Activated CD4-positive, alpha-beta memory T cell treated with anti-CD3 and anti-CD28 coated beads, Interleukin-2, amount 10 ng/mL, durations not matched to agents 7 days and 5 days (primary cell): ENCODE measurements at regions not wholly inside any gene's neighbourhood (a gene's known extent, or its start where the extent isn't known, plus 50 kb on each side); places are given as distances from the start of the nearest gene placed in this dataset.

ENCODE experiments used
- CTCF ChIA-PET: fragments of 350-600 bp; sonication (Branson Sonifier 250); formaldehyde crosslinking; loops from one replicate; lab custom pipeline; 2021; ENCODE audit warnings: antibody characterized with exemption, inconsistent platforms; lab: Charles Lee
- POLR2A ChIA-PET: fragments of 350-600 bp; sonication (Branson Sonifier 250); formaldehyde crosslinking; loops from one replicate; lab custom pipeline; 2021; ENCODE audit warnings: antibody characterized with exemption; lab: Charles Lee
- DNase-seq: peaks from one replicate; pipeline ENCODE4 v3.0.0-alpha.2; 2020
- H3K27ac Mint-ChIP-seq: one replicate; pipeline ENCODE4 v1.8.0; 2021; ENCODE audit warnings: mild to moderate bottlenecking, mixed read lengths
- H3K27me3 Mint-ChIP-seq: one replicate; pipeline ENCODE4 v1.8.0; 2021; ENCODE audit warnings: mixed read lengths
- H3K36me3 Mint-ChIP-seq: one replicate; pipeline ENCODE4 v1.8.0; 2021; ENCODE audit warnings: low read depth, mixed read lengths
- H3K4me1 Mint-ChIP-seq: one replicate; pipeline ENCODE4 v1.8.0; 2021; ENCODE audit warnings: mixed read lengths
- H3K4me3 Mint-ChIP-seq: one replicate; pipeline ENCODE4 v1.8.0; 2021; ENCODE audit warnings: mild to moderate bottlenecking, mixed read lengths
- H3K9me3 Mint-ChIP-seq: one replicate; pipeline ENCODE4 v1.8.0; 2021; ENCODE audit warnings: mixed read lengths

- no peaks in the 10 kb centered on the region for H3K27me3 Mint-ChIP-seq
- ChIA-PET POLR2A (no interaction called here), CTCF (no interaction called here)
- no peak for DNase-seq
- H3K9me3 Mint-ChIP-seq, result no peaks in the 10 kb centered on the region
- no peak overlapping the region for H3K27ac Mint-ChIP-seq
- no peak overlapping the region for H3K4me3 Mint-ChIP-seq
- no peaks in the 10 kb centered on the region for H3K4me1 Mint-ChIP-seq
- H3K36me3 Mint-ChIP-seq, result no peaks in the 10 kb centered on the region
Observed at GRCh38 chr2:58803192-58803591, 562.1 kb upstream of the FANCL start.

- CTCF ChIA-PET, result no interaction called here
- H3K4me3 Mint-ChIP-seq, result no peak overlapping the region
- no peaks in the 10 kb centered on the region for H3K27me3 Mint-ChIP-seq
- POLR2A ChIA-PET, result no interaction called here
- H3K9me3 Mint-ChIP-seq, result no peaks in the 10 kb centered on the region
- H3K36me3 Mint-ChIP-seq, result no peaks in the 10 kb centered on the region
- H3K27ac Mint-ChIP-seq, result no peak overlapping the region
- no peaks in the 10 kb centered on the region for H3K4me1 Mint-ChIP-seq
- no peak for DNase-seq
Observed at GRCh38 chr2:58800881-58801280, 559.8 kb upstream of the FANCL start.

- CTCF ChIA-PET, result no interaction called here
- H3K4me1 Mint-ChIP-seq, result no peaks in the 10 kb centered on the region
- POLR2A ChIA-PET, result no interaction called here
- no peak overlapping the region for H3K4me3 Mint-ChIP-seq
- no peaks in the 10 kb centered on the region for H3K36me3 Mint-ChIP-seq
- H3K27me3 Mint-ChIP-seq, result no peaks in the 10 kb centered on the region
- no peaks in the 10 kb centered on the region for H3K9me3 Mint-ChIP-seq
- H3K27ac Mint-ChIP-seq, result no peak overlapping the region
- no peak for DNase-seq
Observed at GRCh38 chr2:58798676-58799208, 557.6 kb upstream of the FANCL start.

GRCh38 chr2:58796239-58796910 is 555.2 kb upstream of the FANCL start:
- H3K36me3 Mint-ChIP-seq, result no peaks in the 10 kb centered on the region
- H3K27ac Mint-ChIP-seq, result no peak overlapping the region
- ChIA-PET POLR2A (no interaction called here), CTCF (no interaction called here)
- no peaks in the 10 kb centered on the region for H3K4me1 Mint-ChIP-seq
- no peak overlapping the region for H3K4me3 Mint-ChIP-seq
- H3K27me3 Mint-ChIP-seq, result no peaks in the 10 kb centered on the region
- no peak for DNase-seq
- H3K9me3 Mint-ChIP-seq, result no peaks in the 10 kb centered on the region

DNA sequence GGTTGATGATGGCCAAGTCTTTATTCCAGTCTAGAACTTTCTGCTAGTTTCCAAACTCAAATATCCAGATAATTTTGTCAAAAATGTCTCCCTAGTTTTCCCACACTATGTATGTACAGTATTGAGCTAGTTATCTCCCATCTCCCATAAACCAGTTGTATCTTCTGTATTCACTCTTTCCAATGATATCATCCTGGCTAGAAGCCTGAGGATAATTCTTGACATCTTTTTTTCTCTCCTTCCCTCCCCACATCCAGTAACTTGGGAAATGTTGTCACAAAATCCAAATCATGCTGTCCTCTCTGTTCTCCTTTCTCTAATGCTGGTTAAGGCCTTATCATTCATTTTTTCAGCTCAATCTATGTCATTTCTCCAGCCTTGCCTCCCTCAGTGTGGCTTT is 553.8 kb upstream of the FANCL start:
- DNase-seq, result no peak
- no peak overlapping the region for H3K4me3 Mint-ChIP-seq
- POLR2A ChIA-PET, result no interaction called here
- no peak overlapping the region for H3K27ac Mint-ChIP-seq
- no peaks in the 10 kb centered on the region for H3K36me3 Mint-ChIP-seq
- H3K9me3 Mint-ChIP-seq, result no peaks in the 10 kb centered on the region
- CTCF ChIA-PET, result no interaction called here
- H3K4me1 Mint-ChIP-seq, result no peaks in the 10 kb centered on the region
- H3K27me3 Mint-ChIP-seq, result no peaks in the 10 kb centered on the region

GRCh38 chr2:58794103-58794502 is 553.0 kb upstream of the FANCL start:
- Mint-ChIP-seq H3K9me3 (no peaks in the 10 kb centered on the region), H3K27me3 (no peaks in the 10 kb centered on the region), H3K27ac (no peak overlapping the region), H3K4me3 (no peak overlapping the region), H3K4me1 (no peaks in the 10 kb centered on the region), H3K36me3 (no peaks in the 10 kb centered on the region)
- CTCF ChIA-PET, result no interaction called here
- POLR2A ChIA-PET, result no interaction called here
- DNase-seq, result no peak

GRCh38 chr2:58788402-58788801 is 547.3 kb upstream of the FANCL start:
- Mint-ChIP-seq H3K4me3 (no peak overlapping the region), H3K9me3 (no peaks in the 10 kb centered on the region), H3K4me1 (no peaks in the 10 kb centered on the region), H3K27ac (no peak overlapping the region), H3K27me3 (no peaks in the 10 kb centered on the region), H3K36me3 (no peaks in the 10 kb centered on the region)
- ChIA-PET CTCF (no interaction called here), POLR2A (no interaction called here)
- DNase-seq, result no peak

DNA sequence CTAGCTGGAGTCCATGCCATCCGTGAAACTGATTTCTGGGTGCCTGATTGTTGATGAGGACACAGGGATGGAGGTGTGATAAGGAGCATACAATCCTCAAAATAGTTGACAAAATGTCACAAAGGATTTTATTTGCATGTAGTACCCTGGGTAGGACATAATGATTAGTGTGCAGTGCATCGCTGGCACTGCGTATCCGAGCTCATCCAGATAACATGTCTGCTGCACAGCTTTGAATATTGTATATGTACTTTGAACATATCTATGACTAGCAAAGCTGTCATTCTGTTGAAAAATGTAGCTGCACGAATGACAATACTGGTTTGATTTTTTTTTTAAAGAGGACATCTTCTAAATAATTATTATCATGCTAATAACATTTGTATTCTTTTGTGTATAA is 529.7 kb upstream of the FANCL start:
- ChIA-PET CTCF (no interaction called here), POLR2A (no interaction called here)
- H3K4me1 Mint-ChIP-seq, result no peaks in the 10 kb centered on the region
- H3K4me3 Mint-ChIP-seq, result no peak overlapping the region
- peaks cover 3% of the 10 kb centered on the region for H3K27me3 Mint-ChIP-seq
- no peak overlapping the region for H3K27ac Mint-ChIP-seq
- H3K36me3 Mint-ChIP-seq, result no peaks in the 10 kb centered on the region
- DNase-seq, result no peak
- no peaks in the 10 kb centered on the region for H3K9me3 Mint-ChIP-seq

- Mint-ChIP-seq H3K27ac (no peak overlapping the region), H3K4me1 (no peaks in the 10 kb centered on the region), H3K9me3 (no peaks in the 10 kb centered on the region), H3K36me3 (no peaks in the 10 kb centered on the region), H3K27me3 (peaks cover 3% of the 10 kb centered on the region), H3K4me3 (no peak overlapping the region)
- ChIA-PET POLR2A (no interaction called here), CTCF (no interaction called here)
- no peak for DNase-seq
Observed at GRCh38 chr2:58769864-58770234, 528.7 kb upstream of the FANCL start.

DNA sequence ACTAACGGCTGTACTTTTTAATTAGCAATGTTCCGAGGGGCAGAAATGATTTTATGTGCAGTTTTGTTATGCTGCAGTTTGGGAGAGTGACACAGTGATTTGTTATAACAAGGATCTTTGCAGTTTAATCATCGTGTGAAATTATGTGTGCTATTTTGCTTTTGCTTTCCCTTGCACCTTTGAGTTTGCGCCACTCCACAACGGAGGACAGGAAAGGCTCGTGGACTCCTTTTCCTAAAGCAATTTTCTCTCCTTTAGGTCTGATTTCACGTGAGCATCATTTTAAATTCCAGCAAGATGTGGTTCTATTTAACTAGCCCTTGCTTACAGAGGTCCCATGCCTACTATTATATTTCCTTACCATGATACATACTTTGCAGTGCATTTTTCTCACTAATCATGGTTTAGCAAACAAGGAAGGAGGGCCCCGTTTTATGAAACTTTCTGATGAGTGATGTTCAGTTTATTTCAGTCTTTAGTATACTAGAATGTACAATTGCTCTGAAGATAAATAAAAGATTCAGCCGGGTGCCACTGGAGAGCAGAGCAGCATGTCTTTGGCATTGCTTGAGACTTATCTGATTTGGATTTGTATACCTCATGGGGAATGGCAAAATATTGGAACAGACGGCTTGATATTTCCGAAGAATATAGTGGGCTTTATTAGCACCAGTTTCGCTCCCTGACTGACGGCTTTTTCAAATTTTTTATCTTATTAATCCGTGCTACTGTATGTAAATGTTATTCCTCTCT is 528.2 kb upstream of the FANCL start:
- CTCF ChIA-PET, result no interaction called here
- Mint-ChIP-seq H3K27ac (no peak overlapping the region), H3K4me3 (no peak overlapping the region), H3K4me1 (no peaks in the 10 kb centered on the region), H3K36me3 (no peaks in the 10 kb centered on the region), H3K9me3 (no peaks in the 10 kb centered on the region), H3K27me3 (peaks cover 3% of the 10 kb centered on the region)
- POLR2A ChIA-PET, result no interaction called here
- DNase-seq, result no peak

GRCh38 chr2:58768715-58769080 is 527.6 kb upstream of the FANCL start:
- CTCF ChIA-PET, result no interaction called here
- no peaks in the 10 kb centered on the region for H3K9me3 Mint-ChIP-seq
- peaks cover 3% of the 10 kb centered on the region for H3K27me3 Mint-ChIP-seq
- no peaks in the 10 kb centered on the region for H3K36me3 Mint-ChIP-seq
- no peak for DNase-seq
- no peaks in the 10 kb centered on the region for H3K4me1 Mint-ChIP-seq
- no peak overlapping the region for H3K27ac Mint-ChIP-seq
- POLR2A ChIA-PET, result no interaction called here
- no peak overlapping the region for H3K4me3 Mint-ChIP-seq

GRCh38 chr2:58767828-58768714 is 526.9 kb upstream of the FANCL start:
- no peaks in the 10 kb centered on the region for H3K36me3 Mint-ChIP-seq
- no peaks in the 10 kb centered on the region for H3K4me1 Mint-ChIP-seq
- H3K4me3 Mint-ChIP-seq, result no peak overlapping the region
- no peaks in the 10 kb centered on the region for H3K9me3 Mint-ChIP-seq
- H3K27ac Mint-ChIP-seq, result no peak overlapping the region
- ChIA-PET POLR2A (no interaction called here), CTCF (no interaction called here)
- H3K27me3 Mint-ChIP-seq, result peaks cover 3% of the 10 kb centered on the region
- DNase-seq, result no peak

DNA sequence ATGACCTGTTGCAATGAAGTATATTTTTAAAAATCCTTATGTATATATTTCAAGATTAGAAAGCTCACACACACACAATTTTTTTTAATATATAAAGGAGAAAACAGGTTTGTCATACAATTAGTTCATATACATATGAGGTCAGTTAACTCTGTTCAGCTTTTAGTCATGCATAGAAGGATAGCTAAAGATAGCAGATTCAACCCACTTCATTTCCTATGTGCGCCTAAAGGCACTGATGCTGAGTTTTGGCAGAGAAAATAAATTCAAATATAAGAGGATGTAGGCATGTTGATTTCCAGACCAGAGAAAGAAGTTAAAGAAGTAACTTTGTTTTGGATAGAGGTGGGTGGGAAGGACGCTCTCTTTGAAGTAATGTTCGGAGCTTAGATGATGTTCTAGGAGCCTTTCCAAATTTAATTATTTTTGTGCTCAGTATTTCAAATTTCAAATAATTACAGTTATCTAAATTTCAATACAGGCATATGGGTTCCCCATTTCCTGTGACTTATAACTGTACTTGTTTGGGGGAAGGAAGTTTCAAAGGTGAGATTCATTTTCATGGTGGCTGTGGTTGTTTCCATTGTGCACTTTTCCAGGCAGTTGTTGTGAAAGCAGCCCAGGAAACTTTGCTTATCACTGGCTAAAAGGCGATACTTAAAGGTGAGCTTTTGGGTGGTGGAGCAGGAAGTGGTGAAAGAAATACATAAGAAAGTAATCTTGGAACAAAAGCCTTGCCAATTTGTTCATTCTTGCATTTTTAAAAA is 523.4 kb upstream of the FANCL start:
- H3K9me3 Mint-ChIP-seq, result no peaks in the 10 kb centered on the region
- ChIA-PET CTCF (interaction anchor here (1.5 kb wide), 1 partner anchor 193 kb away, joined by 3 read pairs; no protein-coding TSS in a partner anchor), POLR2A (no interaction called here)
- no peak for DNase-seq
- H3K4me1 Mint-ChIP-seq, result no peaks in the 10 kb centered on the region
- H3K4me3 Mint-ChIP-seq, result no peak overlapping the region
- peaks cover 3% of the 10 kb centered on the region for H3K27me3 Mint-ChIP-seq
- no peaks in the 10 kb centered on the region for H3K36me3 Mint-ChIP-seq
- H3K27ac Mint-ChIP-seq, result no peak overlapping the region
